Uterus (tissue), 3 donors: ENCODE measurements at regions not wholly inside any gene's neighbourhood (a gene's known extent, or its start where the extent isn't known, plus 50 kb on each side); places are given as distances from the start of the nearest gene placed in this dataset.

Experiments used
- DNase-seq, 2 donors: peaks; one replicate each; pipeline ENCODE4 v3.0.0-alpha.2; 2019 to 2020
- H3K27ac ChIP-seq, 2 donors: fragments of 200-600 bp; sonication (generic); 1 replicate in 1 of 2; 2 replicates in 1 of 2; pipeline ENCODE4 v1.5.1; 2016 to 2018
- H3K27me3 ChIP-seq, 2 donors: fragments of 200-600 bp; sonication (generic); one replicate each; pipeline ENCODE4 v1.5.1; 2018 to 2019; ENCODE audit warnings: control low read depth in 1 of 2
- H3K36me3 ChIP-seq, 2 donors: fragments of 200-600 bp; sonication (generic); one replicate each; pipeline ENCODE4 v1.5.1; 2019; ENCODE audit warnings: control low read depth in 1 of 2
- H3K4me1 ChIP-seq, 2 donors: fragments of 200-600 bp; sonication (generic); one replicate each; pipeline ENCODE4 v1.5.1; 2018 to 2019; ENCODE audit warnings: control low read depth in 1 of 2
- H3K4me3 ChIP-seq, 2 donors: fragments of 200-600 bp; sonication (generic); 1 replicate in 1 of 2; 2 replicates in 1 of 2; pipeline ENCODE4 v1.5.1; 2018 to 2019; ENCODE audit warnings: mild to moderate bottlenecking in 1 of 2
- H3K9me3 ChIP-seq, 2 donors: fragments of 200-600 bp; sonication (generic); one replicate each; pipeline ENCODE4 v1.5.1; 2019; ENCODE audit warnings: control low read depth in 1 of 2
- CTCF ChIP-seq, 4 experiments: fragments of 200-600 bp in 2 of 4; fragments of 450-650 bp in 2 of 4; sonication (generic) in 2 of 4; IDR thresholded peaks; one replicate each; pipeline ENCODE4 v1.5.1; 2016 to 2019; ENCODE audit warnings: antibody characterized with exemption in 4 of 4, mild to moderate bottlenecking in 2 of 4, moderate library complexity in 1 of 4
- POLR2A ChIP-seq, 2 donors: fragments of 450-650 bp; IDR thresholded peaks; one replicate each; pipeline ENCODE4 v1.6.1; 2016; ENCODE audit warnings: antibody characterized with exemption in 2 of 2, mild to moderate bottlenecking in 1 of 2, moderate library complexity in 1 of 2
- intact Hi-C: fragments of 100-400 bp; cut with DNase I; formaldehyde crosslinking; loops from one replicate; pipeline ENCODE4 v1.15.1; 2023; ENCODE audit warnings: low total_unique reads
- donor health status: DM: yes; HTN: yes; CAD: no.

GRCh38 chr6:150745896-150746295 is 119.6 kb upstream of the MTHFD1L start:
- intact Hi-C loops: no loop called here
- Histone ChIP-seq H3K27ac (no peak overlapping the region), H3K27me3 (no peaks in the 10 kb centered on the region), H3K9me3 (no peaks in the 10 kb centered on the region), H3K36me3 (no peaks in the 10 kb centered on the region), H3K4me1 (no peaks in the 10 kb centered on the region), H3K4me3 (no peak overlapping the region)
- no peak for DNase-seq
- TF ChIP-seq POLR2A (IDR thresholded peaks at IDR 0.05): no peak
- no peak for TF ChIP-seq CTCF (IDR thresholded peaks at IDR 0.05)

GRCh38 chr6:150747155-150747554 is 118.3 kb upstream of the MTHFD1L start:
- intact Hi-C loops: no loop called here
- DNase-seq: no peak
- H3K4me1 ChIP-seq: no peaks in the 10 kb centered on the region
- no peak overlapping the region for H3K27ac ChIP-seq
- H3K27me3 ChIP-seq: no peaks in the 10 kb centered on the region
- H3K36me3 ChIP-seq: no peaks in the 10 kb centered on the region
- no peaks in the 10 kb centered on the region for H3K9me3 ChIP-seq
- no peak overlapping the region for H3K4me3 ChIP-seq
- no peak for TF ChIP-seq CTCF (IDR thresholded peaks at IDR 0.05)
- no peak for TF ChIP-seq POLR2A (IDR thresholded peaks at IDR 0.05)

GRCh38 chr6:150749091-150749670 is 116.3 kb upstream of the MTHFD1L start:
- no peaks in the 10 kb centered on the region for H3K9me3 ChIP-seq
- H3K36me3 ChIP-seq: no peaks in the 10 kb centered on the region
- intact Hi-C loops: no loop called here
- no peak overlapping the region for H3K4me3 ChIP-seq
- H3K27me3 ChIP-seq: no peaks in the 10 kb centered on the region
- DNase-seq: no peak
- H3K27ac ChIP-seq: no peak overlapping the region
- TF ChIP-seq POLR2A (IDR thresholded peaks at IDR 0.05) (no peak), CTCF (IDR thresholded peaks at IDR 0.05) (no peak)
- H3K4me1 ChIP-seq: no peaks in the 10 kb centered on the region

GRCh38 chr6:150751296-150751695 is 114.2 kb upstream of the MTHFD1L start:
- Histone ChIP-seq H3K27me3 (no peaks in the 10 kb centered on the region), H3K4me1 (no peaks in the 10 kb centered on the region), H3K4me3 (no peak overlapping the region), H3K27ac (no peak overlapping the region), H3K36me3 (no peaks in the 10 kb centered on the region), H3K9me3 (no peaks in the 10 kb centered on the region)
- TF ChIP-seq CTCF (IDR thresholded peaks at IDR 0.05) (no peak), POLR2A (IDR thresholded peaks at IDR 0.05) (no peak)
- no peak for DNase-seq
- intact Hi-C loops: no loop called here

GRCh38 chr6:150752409-150752808 is 113.1 kb upstream of the MTHFD1L start:
- DNase-seq: no peak
- no peak overlapping the region for H3K27ac ChIP-seq

More at GRCh38 chr6:150752409-150752808, 113.1 kb upstream of the MTHFD1L start:
- no peak overlapping the region for H3K4me3 ChIP-seq
- no peak for TF ChIP-seq POLR2A (IDR thresholded peaks at IDR 0.05)
- no peaks in the 10 kb centered on the region for H3K4me1 ChIP-seq
- H3K36me3 ChIP-seq: no peaks in the 10 kb centered on the region
- no peaks in the 10 kb centered on the region for H3K9me3 ChIP-seq
- intact Hi-C loops: no loop called here
- H3K27me3 ChIP-seq: no peaks in the 10 kb centered on the region
